ENCODE measurements at regions not wholly inside any gene's neighbourhood (a gene's known extent, or its start where the extent isn't known, plus 50 kb on each side); places are given as distances from the start of the nearest gene placed in this dataset.

DNA sequence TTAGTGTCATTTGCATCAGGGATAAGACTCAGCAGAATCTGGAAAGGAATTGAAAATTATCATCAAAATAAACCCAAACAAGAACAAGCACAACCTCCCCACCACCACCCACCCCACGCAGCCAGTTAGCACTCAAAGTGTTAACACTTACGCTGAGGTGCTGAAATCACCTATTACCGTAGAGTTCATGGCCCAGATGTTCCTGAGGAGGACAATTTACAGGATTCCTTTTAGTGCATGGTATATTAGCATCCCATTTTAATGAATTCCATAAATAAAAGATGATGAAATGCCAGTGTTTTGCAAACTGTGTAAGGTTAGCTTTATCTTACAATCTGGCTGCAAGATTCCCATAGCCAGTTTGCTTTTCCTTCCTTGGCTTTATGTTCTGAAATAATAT, 359.3 kb upstream of the SOX11 start:
- no peak for DNase-seq (ENCODE audit: low spot score)

DNA sequence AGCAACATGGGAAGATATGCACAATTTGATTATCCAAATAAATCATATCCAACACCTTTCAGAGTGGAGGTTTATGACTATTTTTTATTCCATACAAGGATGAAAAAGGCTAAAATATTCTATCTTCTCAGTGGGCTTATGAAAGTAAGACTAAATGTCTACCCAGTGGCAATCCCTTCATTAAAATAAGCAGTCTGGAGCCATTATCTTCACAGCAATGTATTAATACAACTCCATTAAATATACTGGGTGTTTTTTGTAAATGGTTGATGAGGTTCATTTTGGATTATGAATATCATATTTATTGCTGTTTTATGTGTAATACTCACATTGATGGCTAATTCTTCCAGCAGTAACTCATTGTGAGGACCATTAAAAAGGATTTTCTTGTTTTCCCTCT, 352.7 kb upstream of the SOX11 start:
- no peak for DNase-seq (ENCODE audit: low spot score)

DNA sequence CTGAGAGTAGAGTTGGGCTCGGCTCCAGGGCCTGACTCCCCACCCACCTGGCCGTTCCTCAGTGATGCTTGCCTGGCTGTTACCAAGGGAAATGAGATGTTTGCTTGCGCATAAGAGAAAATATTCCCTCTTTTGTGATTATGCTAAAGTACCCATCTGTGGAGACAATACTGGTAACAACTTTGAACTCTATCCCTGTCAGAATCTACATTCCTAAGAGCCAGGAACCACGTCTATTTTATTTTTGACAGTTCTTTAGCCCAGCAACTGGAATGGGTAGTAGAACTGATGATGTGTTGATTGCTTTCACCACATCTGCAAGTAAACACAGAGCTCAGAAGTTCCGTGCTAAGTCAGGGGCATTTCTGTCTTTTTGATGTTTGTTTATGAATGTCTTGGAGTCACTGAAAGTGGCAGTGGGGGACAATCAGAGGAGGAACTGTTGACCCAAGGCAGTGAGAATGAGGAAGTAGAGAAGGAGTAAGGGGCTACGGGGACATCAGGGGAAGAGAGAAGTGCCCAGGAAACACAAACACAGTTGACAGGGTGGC, 348.3 kb upstream of the SOX11 start:
- DNase-seq (ENCODE audit: low spot score), result no peak

DNA sequence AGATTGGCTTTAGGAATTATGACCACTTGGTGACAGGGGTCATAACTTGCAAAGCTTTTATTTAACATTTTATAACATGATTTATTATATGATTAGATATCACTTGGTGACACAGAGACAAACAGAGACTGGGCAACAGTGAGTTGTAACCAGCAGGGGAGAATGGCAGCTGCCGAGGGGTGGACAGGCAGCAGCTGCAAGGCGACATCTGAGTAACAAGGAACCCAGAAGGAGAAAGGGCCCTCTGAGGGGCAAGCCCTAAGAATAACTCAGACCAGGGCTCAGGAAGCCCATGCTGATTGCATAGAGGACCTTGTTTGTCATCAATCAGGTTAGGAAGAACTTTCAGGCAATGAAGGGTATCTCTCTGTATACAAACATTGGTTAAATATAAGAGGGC, 339.9 kb upstream of the SOX11 start:
- DNase-seq (ENCODE audit: low spot score), result no peak

DNA sequence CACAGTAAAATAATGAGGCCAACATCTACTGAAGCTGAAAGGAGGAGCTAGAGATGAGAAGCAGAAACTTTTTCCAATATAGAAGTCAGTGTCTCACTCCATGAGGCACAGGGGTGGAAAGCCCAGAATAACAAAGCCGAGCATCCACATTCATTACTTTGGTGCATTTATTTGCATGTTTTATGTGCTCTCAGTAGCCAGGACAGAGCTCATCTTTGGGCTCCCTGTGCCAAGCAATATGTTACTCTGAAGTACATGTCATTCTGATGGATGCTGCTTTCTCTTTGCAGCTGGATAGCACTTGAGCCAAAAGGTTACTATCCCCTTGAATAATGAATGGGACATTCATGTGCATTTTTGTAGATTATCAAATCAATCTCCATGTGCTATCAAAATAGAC, 338.6 kb upstream of the SOX11 start:
- DNase-seq (ENCODE audit: low spot score), result no peak

DNA sequence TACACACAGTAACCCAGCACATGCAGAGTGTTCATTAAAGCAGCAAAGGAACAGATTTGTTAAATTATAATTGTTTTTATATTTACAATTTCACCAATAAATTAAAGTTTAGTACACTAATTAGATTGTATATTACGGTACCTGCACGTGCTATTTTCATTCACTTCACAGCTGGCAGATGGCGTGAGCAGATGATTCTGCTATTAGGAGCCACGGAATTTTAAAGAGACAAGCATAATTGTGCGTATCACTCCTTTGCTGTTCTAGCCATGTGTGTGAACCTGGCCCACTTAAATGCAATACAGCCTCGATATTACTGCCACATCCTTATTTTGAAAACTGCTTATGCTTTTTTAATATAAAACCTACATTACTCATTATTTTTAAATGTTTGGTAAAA, 332.8 kb upstream of the SOX11 start:
- no peak for DNase-seq (ENCODE audit: low spot score)

DNA sequence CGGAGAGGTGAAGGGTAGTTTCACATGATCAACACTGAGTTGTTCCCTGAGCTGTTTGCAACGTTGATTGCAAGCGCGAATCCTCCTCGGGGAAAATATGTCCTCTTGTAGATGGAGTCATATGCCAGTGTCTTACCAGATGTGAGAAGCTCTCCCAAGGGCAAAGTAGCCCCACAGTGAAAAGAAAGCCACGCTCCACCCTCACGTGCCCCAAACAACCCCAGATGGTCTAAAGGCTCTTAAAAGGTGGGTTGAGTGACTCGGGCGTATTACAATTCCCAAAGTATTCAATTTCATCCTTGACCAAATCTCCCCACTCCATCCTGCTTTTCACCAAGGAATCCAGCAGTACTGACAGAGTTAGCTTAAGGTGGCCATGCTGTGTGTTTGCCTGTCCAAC, 332.1 kb upstream of the SOX11 start:
- no peak for DNase-seq (ENCODE audit: low spot score)

DNA sequence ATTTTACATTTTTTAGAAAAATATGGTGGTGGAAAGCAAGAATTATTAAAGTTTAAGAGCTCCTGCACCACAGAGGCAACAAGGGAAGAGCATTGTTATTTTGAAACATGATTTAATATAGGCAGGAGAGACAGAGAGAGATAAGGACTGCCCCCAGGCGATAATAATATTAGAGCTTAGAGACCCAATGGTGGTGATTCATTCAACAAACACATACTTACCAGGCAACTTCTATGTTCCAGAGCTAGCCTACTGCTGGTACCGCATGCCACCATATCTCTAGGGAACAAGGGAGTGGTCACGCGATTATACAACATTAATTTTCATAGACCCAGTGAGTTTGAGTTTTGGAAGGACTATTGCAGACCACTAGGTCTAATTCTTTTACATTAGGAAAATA, 327.8 kb upstream of the SOX11 start:
- DNase-seq (ENCODE audit: low spot score), result no peak

DNA sequence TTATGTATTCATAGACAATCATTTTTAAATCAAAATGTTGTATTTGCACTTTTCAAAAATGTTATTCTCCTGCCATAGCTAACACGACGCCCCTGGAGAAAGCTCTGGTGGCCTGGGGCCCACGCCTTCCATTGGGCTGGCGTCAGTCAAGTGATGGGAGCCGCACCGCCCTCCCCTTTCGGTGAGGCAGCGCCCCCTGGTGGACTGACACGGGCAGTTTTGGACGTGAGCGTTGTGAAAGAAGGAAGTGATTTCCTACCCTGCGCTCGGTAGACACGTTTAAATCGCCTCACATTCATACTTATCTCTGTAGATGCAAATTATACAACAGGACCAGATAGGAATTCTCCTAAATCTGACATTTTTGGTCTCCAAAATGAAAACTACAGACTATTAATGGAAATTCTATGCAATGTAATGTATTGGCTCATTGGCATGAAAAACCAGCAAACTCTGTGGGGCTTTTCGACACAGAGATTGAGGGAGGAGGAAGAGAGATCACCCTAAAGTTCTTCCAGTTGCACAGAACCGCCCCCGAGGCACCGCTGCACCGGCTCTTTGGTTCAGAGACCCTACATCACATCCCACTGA, 326.2 kb upstream of the SOX11 start:
- DNase-seq (ENCODE audit: low spot score), result peak; percentile 56

DNA sequence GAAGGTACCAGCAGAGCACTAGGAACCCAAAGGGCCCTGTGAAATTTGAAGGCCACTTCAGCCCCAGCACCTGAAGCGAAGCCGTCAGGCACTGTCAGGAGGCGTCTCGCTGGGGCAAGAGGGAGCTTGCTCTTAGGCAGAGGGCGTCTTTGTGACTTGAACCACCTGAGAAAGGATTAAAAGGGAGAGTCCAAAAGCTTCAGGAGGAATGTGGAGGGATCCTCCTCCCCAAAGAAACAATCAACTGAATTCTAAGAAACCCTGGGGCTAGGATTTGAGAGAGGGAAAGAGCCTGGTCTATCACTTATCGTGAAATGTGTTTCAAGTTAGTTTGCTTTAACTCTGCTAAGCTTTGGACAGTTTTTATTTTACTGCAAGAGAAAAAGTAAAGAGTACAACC, 324.9 kb upstream of the SOX11 start:
- no peak for DNase-seq (ENCODE audit: low spot score)

DNA sequence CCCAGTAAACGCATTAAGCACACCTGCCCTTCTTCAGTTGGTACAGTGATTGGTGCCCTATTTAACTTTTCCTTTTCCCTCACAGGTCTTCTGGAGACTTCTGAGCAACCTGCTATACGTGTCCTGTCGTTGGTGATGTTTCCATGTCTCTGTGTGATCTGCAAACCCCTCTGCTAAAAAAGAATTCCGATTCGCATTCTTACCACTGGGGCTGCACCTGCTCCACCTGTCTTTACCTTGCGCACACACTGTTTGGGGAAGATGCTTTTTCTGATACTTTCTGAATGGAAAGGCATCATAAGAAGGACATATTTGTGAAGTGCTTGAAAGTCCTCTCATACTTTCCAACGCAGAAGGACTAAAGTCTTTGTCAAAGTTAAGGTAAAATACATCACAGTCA, 323.9 kb upstream of the SOX11 start:
- DNase-seq (ENCODE audit: low spot score), result no peak

DNA sequence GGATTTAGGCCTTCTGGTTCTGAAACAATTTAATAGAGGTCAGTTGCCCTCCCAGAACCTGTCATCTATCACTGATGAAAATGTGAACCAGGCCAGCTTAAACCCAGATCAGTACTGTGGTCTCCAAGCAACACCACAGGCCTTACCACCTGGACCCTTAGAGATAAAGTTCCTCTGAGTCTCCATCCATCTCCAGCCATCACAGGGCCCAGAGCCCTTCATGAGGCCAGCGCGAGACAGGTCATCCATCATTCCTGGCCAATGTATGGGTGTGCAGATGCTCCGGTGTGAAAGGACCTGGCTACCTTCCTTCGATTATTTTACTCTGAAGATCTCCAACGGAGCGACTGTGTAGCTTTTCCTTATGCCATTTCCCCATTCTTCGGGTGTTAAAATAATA, 322.7 kb upstream of the SOX11 start:
- no peak for DNase-seq (ENCODE audit: low spot score)

DNA sequence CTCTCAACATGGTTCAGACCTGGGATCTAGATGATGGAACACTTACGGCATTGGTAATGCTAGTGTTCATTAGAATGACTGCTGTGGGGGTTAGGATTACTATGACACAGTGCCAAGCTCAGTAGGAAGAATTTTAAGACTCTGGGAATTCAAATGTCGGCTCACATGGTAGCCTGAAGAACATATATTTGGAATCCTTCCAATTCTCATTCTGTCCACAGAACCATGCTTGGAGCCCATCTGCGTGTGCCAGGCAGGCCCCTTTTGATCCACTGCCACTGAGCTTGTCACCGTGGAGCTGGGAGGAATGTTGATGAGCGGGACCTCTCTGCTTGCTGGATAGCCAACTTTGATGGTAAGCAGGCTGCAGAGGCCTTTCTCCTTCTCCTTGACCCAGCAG, 322.0 kb upstream of the SOX11 start:
- DNase-seq (ENCODE audit: low spot score), result no peak

DNA sequence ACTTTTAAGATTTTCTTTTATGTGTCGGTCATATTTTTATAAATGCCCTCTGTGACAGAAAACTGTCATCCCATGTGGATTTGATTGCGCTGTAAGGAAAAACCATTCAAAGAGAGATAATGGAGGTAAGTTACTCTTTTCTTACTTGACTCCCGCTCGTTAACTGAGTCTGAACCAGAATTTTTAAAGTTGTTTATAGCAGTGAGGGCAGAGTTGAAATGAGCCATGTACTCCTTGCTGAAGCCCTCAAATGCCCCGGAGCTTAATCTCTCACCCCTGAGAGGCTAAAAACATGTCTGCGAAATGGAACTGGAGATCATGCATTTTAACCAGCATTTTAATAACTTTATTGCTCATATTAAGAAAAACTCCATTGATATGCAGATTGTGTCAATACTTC, 320.0 kb upstream of the SOX11 start:
- no peak for DNase-seq (ENCODE audit: low spot score)

DNA sequence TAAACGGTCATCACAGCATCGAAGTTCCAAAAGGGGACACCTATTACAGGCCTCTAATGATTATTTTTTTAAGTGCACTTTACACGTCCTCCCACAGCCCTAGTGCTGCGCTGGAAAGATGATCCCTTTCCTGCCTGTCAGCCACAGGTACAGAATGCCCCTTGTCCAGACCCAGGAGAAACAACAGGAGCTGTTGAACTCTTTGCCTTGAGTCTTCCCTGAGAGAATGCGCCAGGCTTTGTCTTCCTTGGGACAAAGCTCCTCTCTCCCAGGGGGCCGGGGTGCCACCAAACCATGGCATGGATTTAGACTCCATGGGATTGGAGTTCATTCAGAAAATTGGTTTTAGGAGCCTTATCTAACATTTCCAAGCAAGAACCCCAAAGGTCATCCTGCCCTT, 319.0 kb upstream of the SOX11 start:
- peak; percentile 10 for DNase-seq (ENCODE audit: low spot score)

DNA sequence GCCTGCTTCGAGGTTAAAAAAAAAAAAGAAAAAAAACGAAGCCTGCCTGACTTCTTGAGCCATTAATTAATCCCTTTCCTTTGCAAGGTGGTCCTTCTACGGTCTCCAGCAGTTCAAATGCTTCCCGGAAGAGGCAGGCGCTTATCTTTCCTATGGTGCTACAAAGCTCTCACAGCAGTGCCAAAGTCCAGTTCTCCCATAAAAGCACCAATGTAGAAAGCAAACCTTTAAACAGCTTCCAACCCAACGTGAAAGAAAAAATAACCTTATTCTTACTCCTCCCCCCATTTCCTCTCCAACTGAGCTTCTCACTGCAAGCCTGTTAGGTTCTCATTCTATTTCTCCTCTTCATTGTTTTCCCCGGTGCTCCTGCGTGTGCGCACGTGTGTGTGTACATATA, 317.4 kb upstream of the SOX11 start:
- DNase-seq (ENCODE audit: low spot score), result no peak

DNA sequence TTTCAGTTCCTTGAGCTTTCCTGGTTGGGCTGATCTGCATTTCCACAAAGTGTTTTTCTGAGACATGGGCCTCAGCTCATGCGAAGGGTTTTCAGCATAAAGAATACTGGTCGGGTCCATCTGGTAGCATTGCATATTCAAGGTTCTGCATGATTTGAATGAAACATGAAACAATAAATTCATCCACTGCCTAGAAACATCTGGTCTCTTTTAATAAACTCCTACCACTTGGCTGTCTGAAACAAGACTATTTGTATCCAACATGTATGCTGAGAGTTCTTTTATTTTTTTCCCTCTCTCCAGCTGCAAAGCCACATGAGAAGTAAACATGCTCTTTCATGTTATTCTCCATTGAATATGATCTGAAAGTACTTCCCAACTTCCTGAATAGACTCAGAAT, 314.9 kb upstream of the SOX11 start:
- no peak for DNase-seq (ENCODE audit: low spot score)

DNA sequence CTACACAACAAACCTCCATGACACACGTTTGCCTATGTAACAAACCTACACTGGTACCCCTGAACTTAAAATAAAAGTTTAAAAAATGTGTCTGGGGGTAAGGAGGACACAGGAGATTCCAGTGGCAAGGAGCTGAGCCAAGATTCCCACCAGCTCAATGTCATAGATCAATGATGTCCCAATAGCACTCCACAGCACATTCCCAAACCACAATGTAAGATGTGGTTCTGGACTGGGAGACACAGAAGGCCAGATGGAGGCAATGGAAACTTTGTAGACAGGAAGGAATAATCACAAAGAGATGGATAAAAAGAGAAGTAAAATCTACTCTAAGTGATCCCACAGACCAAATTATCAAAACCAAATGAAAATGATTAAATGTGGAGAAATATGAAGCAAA, 312.4 kb upstream of the SOX11 start:
- DNase-seq (ENCODE audit: low spot score), result no peak

DNA sequence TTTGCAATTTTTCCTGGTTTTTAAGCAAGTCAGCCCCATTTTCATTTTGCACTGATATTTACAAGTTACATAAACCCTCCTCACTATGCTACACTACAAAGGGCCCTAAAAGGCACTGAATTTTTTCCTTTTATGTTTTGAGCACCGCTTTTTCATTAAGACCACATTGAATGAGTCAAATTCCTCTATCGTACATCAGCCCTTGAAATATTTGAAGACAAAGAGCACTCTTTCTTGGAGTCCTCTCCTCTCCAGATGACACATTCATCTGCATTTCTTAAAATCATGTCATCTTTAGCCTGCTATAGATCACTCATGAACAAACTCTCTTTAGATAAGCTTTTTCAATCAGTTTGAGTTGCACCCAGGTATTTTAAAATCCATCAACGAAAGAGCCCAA, 306.6 kb upstream of the SOX11 start:
- no peak for DNase-seq (ENCODE audit: low spot score)

DNA sequence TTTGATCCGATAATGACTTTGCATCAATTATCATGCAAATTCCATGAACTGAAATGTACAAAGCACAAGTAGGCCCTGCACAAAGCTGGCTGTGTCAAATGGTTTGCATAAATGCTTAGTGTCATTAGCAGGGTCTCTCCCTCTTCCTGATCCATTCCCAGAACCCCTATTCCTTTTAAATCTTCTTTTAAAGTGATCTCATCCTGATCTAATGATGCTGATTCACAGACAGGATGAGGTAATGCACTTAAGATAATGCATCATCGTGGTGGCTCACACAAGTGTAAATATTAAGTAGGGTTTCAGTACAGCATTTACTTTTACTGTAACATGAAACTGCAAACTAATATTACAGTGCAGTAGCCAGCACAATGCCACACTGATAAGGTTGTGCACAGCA, 304.8 kb upstream of the SOX11 start:
- peak; percentile 28 for DNase-seq (ENCODE audit: low spot score)

DNA sequence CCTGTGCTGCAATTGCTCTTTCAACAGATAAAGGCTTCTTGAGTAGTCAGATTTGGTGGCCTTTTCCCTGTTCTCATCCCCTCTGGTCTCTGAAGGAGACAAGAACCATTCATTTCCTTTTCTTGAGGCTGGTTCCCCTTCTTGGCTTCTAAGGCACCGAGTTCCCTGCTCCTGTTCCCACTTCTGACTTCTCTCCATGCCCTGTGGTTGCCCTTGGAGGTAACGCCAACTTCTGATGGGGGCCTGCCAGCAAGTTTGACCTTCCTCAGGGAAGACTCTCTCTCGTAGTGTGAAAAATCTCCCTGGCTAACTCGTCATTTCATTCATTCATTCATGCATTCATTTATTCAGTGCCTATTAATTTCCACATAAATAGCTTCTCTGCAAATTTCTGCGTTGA, 302.4 kb upstream of the SOX11 start:
- DNase-seq (ENCODE audit: low spot score), result no peak

DNA sequence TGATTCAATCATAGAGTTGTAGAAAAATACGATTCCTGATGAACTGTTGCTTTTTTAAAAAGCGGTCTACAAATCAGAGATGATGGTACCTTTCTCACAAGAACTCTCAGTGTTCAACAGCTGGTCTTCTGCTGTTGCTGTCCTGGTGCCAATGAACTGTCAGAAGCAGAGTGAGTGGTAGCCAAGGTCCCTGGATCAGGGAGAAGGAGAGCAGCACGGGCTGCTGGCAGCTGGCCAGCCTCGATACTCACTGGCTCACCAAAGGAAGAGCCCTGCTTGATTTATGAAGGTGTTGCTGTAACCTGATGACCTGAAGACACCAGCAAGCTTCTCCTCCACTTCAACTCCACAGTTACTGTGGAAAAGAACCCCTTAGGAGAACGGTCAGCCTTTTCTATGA, 300.8 kb upstream of the SOX11 start:
- peak; percentile 8 for DNase-seq (ENCODE audit: low spot score)

DNA sequence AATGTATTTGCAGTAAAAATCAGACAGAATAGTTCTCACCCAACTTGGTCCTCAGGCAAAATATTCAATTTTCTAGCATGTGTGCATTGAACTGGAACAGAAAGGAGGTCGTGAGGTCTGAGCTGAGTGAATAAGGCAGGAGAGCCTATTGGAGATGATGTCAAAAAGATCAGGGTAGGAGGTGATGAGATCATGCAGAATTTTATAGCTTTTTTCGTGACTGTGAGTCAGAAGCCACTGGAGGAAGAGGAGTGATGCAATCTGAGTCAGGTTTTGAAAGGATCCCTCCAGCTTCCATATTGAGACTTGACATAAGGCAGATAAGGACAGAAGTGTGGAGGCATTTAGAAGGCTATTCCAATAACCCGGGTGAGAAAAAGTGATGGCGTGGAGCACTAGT, 299.5 kb upstream of the SOX11 start:
- DNase-seq (ENCODE audit: low spot score), result peak; percentile 63

DNA sequence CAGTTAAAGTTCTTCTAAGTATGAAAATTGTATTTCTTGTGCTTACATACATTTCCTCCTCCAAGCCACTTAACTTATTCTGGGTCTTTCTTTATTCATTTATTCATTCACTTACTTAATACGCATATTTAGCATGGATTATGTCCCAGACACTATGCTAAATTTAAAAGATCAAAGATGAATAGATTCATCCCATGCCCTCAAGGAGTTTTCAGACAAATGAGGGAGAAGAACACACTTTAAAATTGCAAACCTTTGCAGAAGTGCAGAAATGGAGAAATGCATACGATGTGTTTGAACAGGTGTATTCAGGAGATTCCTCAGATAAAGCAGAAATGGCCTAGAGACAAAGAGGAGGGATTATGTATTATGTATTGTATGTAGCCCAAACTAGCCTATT, 298.7 kb upstream of the SOX11 start:
- no peak for DNase-seq (ENCODE audit: low spot score)

DNA sequence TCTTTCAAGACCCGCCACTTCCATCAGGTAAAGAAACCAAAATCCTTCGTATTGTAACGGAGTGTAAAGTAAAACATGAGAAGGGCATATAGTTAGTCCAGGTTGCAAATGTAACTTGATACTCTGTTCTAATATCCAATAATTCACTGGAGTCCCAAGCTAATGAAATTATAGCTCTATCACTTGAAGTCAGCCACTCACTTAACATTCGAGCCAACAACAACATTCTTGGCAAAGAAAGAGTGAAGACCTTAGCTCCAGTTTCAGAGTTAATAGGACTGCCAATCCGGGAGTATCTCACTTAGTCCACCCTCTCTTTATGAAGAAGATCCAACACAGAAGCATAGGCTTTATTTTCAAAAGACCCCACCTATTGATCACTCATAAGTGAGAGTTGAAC, 298.0 kb upstream of the SOX11 start:
- DNase-seq (ENCODE audit: low spot score), result no peak
